NCI-H748 (cell line): ENCODE measurements at regions not wholly inside any gene's neighbourhood (a gene's known extent, or its start where the extent isn't known, plus 50 kb on each side); places are given as distances from the start of the nearest gene placed in this dataset.
"Not testable (repeated sequence)": the region's sequence is repeated elsewhere in the genome, so short reads cannot be mapped to it uniquely, and the experiment has no call there.

Experiments used
- DNase-seq: peaks from one replicate; lab custom pipeline; 2025; ENCODE audit not compliant: unreplicated experiment; lab: John Stamatoyannopoulos, UW

- no peak for DNase-seq
Observed at GRCh38 chr3:78076379-78076778, 1036.5 kb downstream of the ROBO2 start.

GRCh38 chr3:78077178-78077577, 1037.3 kb downstream of the ROBO2 start:
- DNase-seq, result no peak

GRCh38 chr3:78077842-78078241, 1037.9 kb downstream of the ROBO2 start:
- DNase-seq, result no peak

GRCh38 chr3:78079514-78079913, 1039.6 kb downstream of the ROBO2 start:
- DNase-seq, result no peak

GRCh38 chr3:78086150-78086549, 1046.3 kb downstream of the ROBO2 start:
- no peak for DNase-seq

- no peak for DNase-seq
Observed at GRCh38 chr3:78087134-78087533, 1047.2 kb downstream of the ROBO2 start.

GRCh38 chr3:78088006-78088405, 1048.1 kb downstream of the ROBO2 start:
- DNase-seq, result no peak

- no peak for DNase-seq
Observed at GRCh38 chr3:78090382-78090781, 1050.5 kb downstream of the ROBO2 start.

- DNase-seq, result no peak
Observed at GRCh38 chr3:78091478-78092119, 1051.7 kb downstream of the ROBO2 start.

GRCh38 chr3:78092574-78092973, 1052.7 kb downstream of the ROBO2 start:
- not testable (repeated sequence) for DNase-seq

GRCh38 chr3:78096488-78097255, 1056.8 kb downstream of the ROBO2 start:
- DNase-seq, result no peak

GRCh38 chr3:78098367-78098766, 1058.5 kb downstream of the ROBO2 start:
- DNase-seq, result no peak

- no peak for DNase-seq
Observed at GRCh38 chr3:78101384-78101783, 1061.5 kb downstream of the ROBO2 start.

GRCh38 chr3:78108269-78108961, 1068.5 kb downstream of the ROBO2 start:
- not testable (repeated sequence) for DNase-seq

- DNase-seq, result peak; percentile 26
Observed at GRCh38 chr3:78112291-78113010, 1072.6 kb downstream of the ROBO2 start.

- no peak for DNase-seq
Observed at GRCh38 chr3:78115983-78116382, 1076.1 kb downstream of the ROBO2 start.

- DNase-seq, result no peak
Observed at GRCh38 chr3:78116874-78117273, 1077.0 kb downstream of the ROBO2 start.

GRCh38 chr3:78123058-78123457, 1083.2 kb downstream of the ROBO2 start:
- DNase-seq, result no peak

GRCh38 chr3:78129707-78130106, 1089.8 kb downstream of the ROBO2 start:
- DNase-seq, result no peak

- DNase-seq, result no peak
Observed at GRCh38 chr3:78130741-78131290, 1090.9 kb downstream of the ROBO2 start.

- DNase-seq, result no peak
Observed at GRCh38 chr3:78134496-78134895, 1094.6 kb downstream of the ROBO2 start.
